WERI-Rb-1 (cell line): ENCODE measurements at regions not wholly inside any gene's neighbourhood (a gene's known extent, or its start where the extent isn't known, plus 50 kb on each side); places are given as distances from the start of the nearest gene placed in this dataset.

ENCODE experiments used
- DNase-seq: peaks from one replicate; pipeline ENCODE4 v3.0.0-alpha.2; 2020
- H3K27ac ChIP-seq: fragments of 250-450 bp; sonication (Bioruptor Pico); 2 replicates; pipeline ENCODE4 v1.5.1; 2020; ENCODE audit warnings: mild to moderate bottlenecking, moderate library complexity
- H3K27me3 ChIP-seq: fragments of 250-450 bp; sonication (Bioruptor Pico); 2 replicates; pipeline ENCODE4 v1.5.1; 2021; ENCODE audit warnings: mild to moderate bottlenecking, low read depth, moderate library complexity; ENCODE audit not compliant: insufficient read depth, severe bottlenecking
- H3K36me3 ChIP-seq: fragments of 250-450 bp; sonication (Bioruptor Pico); 2 replicates; pipeline ENCODE4 v1.5.1; 2020; ENCODE audit warnings: mild to moderate bottlenecking, moderate library complexity
- H3K4me3 ChIP-seq: 2 replicates; pipeline ENCODE4 v1.5.1; 2011; ENCODE audit warnings: low read depth, mild to moderate bottlenecking, control low read depth, low read length
- H3K9me3 ChIP-seq: fragments of 250-450 bp; sonication (Bioruptor Pico); 2 replicates; pipeline ENCODE4 v1.5.1; 2021; ENCODE audit warnings: mild to moderate bottlenecking, moderate library complexity; ENCODE audit not compliant: severe bottlenecking
- TF ChIP-seq, protein P1 (sequence below): IDR thresholded peaks from 2 replicates; pipeline ENCODE4 v1.5.1; 2011; ENCODE audit warnings: low read depth, mild to moderate bottlenecking, control low read depth, inconsistent platforms, low read length

DNA sequence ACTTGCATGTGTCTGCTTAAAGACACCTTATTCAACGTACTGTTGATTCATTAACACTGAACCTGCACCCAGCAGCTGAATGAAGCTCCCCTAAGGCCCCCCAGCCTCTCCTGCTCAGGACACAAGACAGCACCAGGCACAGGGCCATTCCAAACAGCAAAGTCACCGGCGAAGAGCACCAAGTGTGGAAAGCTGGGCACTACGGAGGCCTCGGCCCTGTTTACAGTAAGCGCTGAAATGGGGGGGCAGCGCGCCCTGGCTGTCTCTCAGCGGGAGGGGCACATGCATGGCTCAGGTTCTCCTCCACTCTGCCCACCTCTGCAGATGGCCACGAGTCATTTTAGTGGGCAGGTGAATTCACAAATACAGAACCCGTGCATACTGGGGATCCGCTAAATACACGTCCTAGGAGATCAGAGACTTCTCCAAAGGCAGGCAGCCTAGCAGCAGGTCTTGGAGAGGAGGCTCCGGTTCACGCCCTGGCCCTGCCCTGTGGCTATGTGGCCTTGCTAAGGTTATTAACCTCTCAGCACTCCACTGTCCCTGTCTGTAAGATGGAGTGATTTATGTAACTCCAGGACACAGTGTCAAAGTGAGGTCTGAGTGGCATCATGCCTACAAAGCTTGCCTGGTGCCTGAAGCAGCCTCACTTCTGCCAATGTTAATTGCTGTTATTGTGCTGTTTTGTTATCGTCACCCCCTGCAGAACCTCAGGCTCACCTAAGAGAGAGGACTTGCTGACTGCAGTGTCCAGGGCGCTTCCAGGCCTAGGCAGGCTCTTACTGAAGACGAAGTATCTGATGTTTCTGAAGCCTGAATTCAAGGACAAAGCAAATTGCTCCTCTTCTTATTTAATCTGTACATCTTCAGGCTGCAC lies 207.4 kb upstream of the SOX1 start:
- peaks cover 28% of the 10 kb centered on the region for H3K9me3 ChIP-seq
- TF ChIP-seq, protein P1, sequence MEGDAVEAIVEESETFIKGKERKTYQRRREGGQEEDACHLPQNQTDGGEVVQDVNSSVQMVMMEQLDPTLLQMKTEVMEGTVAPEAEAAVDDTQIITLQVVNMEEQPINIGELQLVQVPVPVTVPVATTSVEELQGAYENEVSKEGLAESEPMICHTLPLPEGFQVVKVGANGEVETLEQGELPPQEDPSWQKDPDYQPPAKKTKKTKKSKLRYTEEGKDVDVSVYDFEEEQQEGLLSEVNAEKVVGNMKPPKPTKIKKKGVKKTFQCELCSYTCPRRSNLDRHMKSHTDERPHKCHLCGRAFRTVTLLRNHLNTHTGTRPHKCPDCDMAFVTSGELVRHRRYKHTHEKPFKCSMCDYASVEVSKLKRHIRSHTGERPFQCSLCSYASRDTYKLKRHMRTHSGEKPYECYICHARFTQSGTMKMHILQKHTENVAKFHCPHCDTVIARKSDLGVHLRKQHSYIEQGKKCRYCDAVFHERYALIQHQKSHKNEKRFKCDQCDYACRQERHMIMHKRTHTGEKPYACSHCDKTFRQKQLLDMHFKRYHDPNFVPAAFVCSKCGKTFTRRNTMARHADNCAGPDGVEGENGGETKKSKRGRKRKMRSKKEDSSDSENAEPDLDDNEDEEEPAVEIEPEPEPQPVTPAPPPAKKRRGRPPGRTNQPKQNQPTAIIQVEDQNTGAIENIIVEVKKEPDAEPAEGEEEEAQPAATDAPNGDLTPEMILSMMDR, result no peak

DNA sequence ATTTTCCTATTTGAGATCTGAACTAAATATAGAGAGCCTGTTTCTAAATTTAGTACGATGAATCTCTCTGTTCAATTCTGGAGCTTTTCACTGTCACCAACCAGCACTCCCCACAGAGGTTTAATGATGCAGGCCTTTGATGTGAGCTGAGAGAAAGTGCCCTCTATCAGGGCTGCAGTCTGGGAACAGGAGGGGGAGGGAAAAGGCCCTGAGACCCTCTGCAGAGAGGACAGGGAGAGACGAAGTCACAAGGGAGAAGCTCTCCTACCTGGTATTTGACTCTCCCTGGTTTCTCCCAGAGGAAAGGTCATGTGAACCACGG lies 206.8 kb upstream of the SOX1 start:
- no peak overlapping the region for H3K4me3 ChIP-seq
- H3K27ac ChIP-seq, result no peak overlapping the region
- H3K27me3 ChIP-seq, result peaks cover 100% of the 10 kb centered on the region
- H3K36me3 ChIP-seq, result no peaks in the 10 kb centered on the region
- no peak for DNase-seq
- H3K9me3 ChIP-seq, result peaks cover 28% of the 10 kb centered on the region
- TF ChIP-seq, protein P1, result no peak

More for the DNA sequence above, 207.4 kb upstream of the SOX1 start:
- Histone ChIP-seq H3K36me3 (no peaks in the 10 kb centered on the region), H3K4me3 (no peak overlapping the region), H3K27ac (no peak overlapping the region), H3K27me3 (peaks cover 100% of the 10 kb centered on the region)
- no peak for DNase-seq

DNA sequence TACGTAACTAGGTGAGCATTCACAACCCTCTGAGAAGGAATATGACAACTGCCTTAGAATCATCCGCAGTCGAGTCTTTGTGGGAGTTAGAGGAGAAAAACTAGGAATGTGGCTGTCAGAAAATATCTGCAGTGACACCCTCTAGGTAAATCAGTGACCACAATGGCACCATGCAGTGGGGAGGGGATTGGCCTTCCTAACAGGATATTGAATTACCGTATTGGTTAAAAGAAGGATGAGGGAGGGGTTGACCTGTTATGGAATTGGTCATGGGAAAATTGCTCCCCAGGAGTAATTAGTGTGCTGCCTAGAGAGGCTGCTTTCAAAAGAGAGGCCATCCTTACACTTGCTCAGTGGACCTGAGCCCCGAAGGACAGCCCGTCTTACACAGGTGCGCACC lies 205.6 kb upstream of the SOX1 start:
- TF ChIP-seq, protein P1, result no peak
- Histone ChIP-seq H3K4me3 (no peak overlapping the region), H3K9me3 (peaks cover 26% of the 10 kb centered on the region)

DNA sequence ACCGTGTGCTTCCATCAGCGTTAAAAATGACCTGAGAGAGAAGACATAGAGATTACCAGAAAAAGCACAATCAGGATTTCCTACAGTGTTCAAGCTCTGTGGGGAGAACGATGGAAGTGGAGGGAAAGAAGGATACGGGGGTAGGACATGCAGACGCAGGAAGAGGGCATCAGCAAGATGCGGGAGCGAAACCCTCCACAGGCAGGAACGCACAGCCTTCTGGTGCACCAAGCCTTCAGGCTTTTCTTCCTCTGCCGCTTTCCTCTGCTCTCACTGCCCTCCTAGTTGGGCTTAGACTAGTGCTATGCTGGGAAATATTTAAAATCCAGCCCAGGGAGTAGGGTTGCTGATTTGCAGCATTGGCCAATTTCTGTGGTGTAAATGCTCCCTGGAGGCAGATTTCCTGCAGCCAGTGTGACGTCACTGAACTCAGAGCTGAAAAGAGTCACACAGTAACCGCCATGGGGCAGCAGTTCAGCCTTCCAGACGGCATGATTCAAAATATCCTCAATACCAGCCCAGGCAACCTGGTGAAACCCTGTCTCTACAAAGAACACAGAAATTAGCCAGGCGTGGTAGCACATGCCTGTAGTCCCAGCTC lies 205.1 kb upstream of the SOX1 start:
- DNase-seq, result no peak
- Histone ChIP-seq H3K27me3 (peaks cover 100% of the 10 kb centered on the region), H3K27ac (no peak overlapping the region), H3K4me3 (no peak overlapping the region), H3K36me3 (no peaks in the 10 kb centered on the region), H3K9me3 (peaks cover 23% of the 10 kb centered on the region)
- TF ChIP-seq, protein P1, result no peak

More for the DNA sequence above, 205.6 kb upstream of the SOX1 start:
- H3K27ac ChIP-seq, result no peak overlapping the region
- peaks cover 100% of the 10 kb centered on the region for H3K27me3 ChIP-seq
- no peak for DNase-seq
- no peaks in the 10 kb centered on the region for H3K36me3 ChIP-seq

DNA sequence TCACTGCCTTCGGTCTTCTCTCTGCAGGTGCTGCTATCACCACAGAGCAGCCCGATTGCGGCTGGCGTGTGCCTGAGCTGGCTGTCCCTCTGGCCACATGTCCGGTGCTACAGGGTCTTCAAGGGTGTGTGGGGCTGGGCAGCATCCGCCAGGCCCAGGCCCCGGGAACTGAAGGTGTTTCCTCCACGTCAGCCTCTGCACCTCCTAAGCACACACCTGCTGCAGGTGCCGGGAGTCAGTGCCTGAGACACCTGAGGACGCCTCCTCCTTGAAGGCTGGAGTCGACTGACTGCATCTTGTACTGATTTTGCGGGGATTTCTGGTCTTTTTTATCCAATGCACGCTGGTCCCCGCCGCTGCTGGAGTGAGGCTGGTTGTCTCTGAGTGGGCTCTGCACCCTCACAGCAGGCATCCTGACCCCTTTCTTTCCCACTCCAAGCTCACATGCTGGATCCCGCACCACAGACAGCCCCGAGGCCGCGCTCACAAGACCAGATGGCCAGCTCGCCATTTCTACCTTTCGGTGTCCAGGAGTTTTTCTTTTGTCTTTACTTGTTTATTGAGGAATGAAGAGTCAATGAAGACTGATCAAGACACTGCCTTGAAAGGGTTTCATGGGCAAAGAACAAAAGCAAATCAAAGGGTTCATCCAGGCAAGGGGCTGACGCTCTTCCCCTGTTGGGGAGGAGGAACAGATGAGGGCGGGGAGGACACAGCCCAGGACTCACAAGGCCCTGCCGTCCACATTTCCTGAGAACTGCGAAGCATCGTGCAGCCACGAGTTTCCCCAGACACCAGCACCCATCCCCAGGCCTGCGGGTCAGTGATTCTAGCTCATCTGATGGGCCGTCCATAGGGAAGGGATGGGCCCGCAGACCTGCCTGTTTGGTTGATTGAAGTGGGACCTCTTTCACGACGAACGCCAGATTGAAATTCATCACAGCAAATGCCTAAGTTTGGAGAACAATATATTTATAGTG lies 203.8 kb upstream of the SOX1 start:
- H3K27ac ChIP-seq, result no peak overlapping the region
- no peaks in the 10 kb centered on the region for H3K36me3 ChIP-seq
- peaks cover 26% of the 10 kb centered on the region for H3K9me3 ChIP-seq
- TF ChIP-seq, protein P1, result no peak
- no peak for DNase-seq
- peaks cover 100% of the 10 kb centered on the region for H3K27me3 ChIP-seq
- no peak overlapping the region for H3K4me3 ChIP-seq
